NCI-H748 (cell line): ENCODE measurements at regions not wholly inside any gene's neighbourhood (a gene's known extent, or its start where the extent isn't known, plus 50 kb on each side); places are given as distances from the start of the nearest gene placed in this dataset.

Source experiments
- DNase-seq: peaks from one replicate; lab custom pipeline; 2025; ENCODE audit not compliant: unreplicated experiment; lab: John Stamatoyannopoulos, UW

DNA sequence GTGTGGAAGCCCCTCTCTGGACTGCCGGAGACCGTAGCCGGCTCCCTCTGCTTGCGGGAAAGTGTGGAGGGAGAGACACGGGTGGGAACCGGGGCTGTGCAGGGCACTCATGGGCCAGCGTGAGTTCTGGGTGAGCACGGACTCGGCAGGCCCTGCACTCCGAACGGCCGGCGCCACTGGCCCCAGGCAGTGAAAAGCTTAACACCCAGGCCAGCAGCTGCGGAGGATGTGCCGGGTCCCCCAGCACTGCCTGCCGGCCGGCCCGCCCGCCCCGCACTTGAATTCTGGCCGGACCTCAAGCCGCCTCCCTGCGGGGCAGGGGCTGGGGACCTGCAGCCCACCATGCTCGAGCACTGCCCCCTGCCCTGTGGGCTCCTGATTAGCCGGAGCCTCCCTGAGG is 147.0 kb downstream of the FGF9 start:
- no peak for DNase-seq

DNA sequence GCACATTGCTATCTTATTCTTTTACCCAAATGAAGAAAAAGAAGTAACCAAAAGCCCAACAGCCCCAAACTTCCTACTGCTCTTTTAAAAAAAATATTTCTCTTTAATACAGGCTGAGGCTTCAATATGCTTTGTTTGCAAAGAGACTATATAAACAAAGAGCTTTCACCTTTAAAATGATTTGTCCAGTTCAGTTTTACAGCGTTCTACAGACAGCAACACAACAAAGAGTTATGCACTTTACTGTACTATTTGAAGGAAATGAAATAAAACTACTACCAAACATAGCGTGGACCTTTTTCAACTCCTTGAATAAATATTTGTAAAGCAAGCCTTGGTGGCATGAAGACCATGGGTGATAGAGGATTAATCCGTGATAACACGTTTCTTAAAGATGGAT is 151.2 kb downstream of the FGF9 start:
- DNase-seq: no peak

DNA sequence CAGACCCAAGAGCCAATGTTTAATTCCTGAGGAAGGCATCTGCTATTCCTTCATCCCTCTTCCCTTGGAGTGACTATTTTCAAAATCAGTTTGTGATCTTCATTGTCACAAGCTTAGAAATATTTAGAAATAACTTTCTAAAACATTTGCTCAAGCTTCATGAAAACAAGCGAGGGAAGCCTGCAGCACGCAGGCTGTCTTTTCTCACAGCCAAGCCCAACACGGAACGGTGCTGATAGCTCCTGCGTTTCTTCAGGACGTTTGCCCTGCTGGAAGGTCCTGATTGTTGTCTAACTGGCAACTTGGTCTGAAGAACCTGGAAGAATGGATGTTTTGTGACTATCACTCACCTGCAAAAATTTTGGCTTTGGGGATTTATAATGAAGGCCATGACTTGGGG is 152.5 kb downstream of the FGF9 start:
- no peak for DNase-seq

DNA sequence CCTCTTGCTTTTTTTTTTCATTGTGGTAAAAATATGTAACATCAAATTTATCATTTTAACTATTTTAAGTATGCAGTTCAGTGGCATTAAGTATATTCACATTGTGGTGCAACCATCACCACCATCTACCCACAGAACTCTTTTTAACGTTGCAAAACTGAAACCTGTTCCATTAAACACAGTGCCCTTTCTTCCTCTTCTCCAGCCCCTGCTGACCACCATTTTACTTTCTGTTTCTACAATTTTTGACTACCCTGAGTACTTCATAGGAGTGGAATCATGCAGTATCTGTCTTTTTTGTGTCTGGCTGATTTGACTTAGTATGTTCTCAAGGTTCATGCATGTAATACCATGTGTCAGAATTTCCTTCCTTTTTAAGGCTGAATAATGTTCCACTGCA is 153.1 kb downstream of the FGF9 start:
- no peak for DNase-seq

DNA sequence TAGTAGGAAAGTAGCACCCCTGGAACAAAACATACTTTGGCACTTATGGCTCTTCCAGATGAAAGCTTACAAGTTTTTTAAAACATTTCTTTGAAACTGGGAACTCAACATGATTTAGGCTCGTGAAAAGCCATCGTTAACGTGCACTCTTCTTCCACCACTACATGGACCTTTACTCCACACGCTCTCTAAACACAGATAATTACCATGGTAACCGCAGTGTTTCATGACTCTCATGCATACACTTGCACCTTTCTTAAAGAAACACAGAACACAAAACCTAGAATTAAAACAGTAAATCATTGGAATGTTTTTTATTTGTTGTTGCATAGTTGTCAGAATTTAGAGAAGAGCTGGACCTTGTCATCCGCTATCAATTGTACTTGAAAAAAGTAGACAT is 154.3 kb downstream of the FGF9 start:
- DNase-seq: no peak

DNA sequence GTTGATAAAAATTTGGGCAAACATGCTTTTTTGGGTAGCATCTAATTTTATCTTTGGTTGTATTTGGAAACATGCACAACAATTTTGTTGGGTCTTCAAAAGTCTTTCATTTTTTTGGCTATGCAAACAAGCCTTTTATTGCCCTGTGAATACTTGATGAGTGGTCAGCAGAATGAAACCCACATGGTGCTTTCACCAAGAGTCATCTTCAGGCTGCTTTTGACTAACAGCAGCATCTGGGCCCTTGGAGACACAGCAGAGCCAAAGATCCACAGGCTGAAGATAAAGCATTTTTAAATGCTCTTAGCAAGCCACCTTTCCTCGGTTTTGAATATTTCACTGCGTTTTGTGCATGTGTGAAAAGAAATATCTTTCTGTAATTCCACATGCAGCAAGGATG is 154.9 kb downstream of the FGF9 start:
- no peak for DNase-seq

DNA sequence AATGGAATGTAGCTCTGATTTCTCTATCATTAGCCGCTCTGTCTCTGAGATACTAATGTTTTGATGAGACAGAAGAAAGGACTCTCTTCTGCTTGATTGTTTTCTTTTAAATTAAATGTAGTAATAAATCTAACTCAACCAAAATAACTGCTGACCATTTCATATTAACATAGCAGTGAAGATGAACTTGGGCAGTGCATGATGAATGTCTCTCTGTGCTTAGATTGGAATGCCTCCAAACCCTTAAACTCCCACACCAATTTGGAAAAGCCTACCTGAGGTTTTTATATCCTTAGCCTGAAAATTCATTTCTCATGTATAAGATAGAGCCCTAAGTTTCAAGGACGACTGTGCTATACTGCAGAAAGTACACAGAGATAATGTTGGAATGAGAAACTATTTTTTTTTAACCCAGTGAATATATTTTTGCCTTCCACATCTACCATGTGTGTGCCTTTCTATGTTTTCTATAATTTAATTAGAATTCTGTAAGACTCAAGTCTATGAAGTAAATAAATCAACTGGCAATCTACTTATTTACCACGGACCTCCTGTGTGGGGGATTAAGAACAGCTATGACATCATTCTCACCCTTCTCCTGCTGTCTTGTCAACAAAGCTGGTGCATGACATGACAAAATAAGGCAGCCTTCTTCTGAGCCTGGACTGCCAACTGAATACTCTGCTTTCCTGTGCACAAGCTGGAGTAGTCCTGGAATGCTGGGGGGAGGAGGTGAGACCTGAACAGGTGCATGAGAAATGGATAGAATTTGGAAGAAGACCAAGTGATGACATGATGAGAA is 155.5 kb downstream of the FGF9 start:
- peak; percentile 32 for DNase-seq

DNA sequence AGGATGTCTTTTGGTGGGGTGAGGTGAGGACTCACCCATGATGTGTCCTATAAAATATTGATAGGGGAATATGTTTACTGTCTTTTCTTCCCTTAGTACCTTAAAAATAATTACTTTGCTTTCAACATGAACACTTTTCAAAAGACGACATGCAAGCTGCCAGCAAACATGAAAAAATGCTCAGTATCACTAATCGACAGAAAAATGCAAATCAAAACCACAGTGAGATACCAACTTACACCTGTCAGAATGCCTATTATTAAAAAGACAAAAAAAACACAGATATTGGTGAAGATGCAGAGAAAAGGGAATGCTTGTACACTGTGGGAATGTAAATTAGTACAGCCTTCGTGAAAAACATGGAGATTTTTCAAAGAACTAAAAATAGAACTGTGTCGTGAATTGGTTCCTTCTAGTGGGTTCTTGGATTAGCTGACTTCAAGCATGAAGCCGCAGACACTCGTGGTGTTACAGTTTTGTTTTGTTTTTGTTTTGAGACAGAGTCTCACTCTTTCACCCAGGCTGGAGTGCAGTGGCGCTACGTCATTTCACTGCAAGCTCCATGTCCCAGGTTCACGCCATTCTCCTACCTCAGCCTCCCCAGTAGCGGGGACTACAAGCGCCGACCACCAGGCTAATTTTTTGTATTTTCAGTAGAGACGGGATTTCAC is 160.9 kb downstream of the FGF9 start:
- DNase-seq: no peak

DNA sequence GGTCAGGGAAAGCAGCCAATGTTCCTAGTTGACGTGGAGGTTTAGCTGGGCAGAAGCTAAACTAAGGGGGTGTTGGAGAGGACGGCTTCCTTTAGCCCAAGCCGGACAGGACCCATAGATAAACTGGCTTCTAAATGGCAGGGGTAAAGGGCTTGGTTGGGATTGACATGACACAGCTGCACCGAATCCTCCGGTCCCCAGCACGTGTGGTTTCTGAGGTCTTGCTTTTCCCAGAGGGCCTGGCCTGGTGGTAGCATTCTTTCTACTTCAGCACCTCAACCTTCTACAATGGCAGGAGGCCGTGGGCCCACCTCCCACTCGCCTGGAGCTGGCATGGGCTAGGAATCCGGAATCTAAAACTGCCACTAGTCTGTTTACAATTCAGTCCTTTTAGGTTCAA is 163.0 kb downstream of the FGF9 start:
- DNase-seq: no peak

DNA sequence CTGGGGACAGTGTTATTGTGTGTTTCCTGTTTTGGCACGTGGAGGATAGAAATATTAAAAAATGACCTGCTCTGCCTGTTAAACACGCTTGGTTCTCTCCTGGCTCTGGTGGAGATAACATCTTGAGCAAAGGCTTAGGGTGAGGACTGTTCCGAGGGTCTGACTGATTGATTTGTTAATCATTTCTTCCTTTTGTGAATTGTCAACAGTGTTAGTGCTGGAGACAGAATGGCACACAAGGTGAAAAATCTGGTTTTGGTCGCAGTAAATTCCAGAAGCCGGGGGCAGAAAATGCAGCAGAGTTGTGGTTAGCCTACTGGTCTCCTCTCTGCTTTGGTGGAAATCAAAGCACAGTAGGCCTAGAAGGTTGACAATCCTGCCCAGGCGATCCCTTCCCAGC is 163.6 kb downstream of the FGF9 start:
- DNase-seq: no peak

DNA sequence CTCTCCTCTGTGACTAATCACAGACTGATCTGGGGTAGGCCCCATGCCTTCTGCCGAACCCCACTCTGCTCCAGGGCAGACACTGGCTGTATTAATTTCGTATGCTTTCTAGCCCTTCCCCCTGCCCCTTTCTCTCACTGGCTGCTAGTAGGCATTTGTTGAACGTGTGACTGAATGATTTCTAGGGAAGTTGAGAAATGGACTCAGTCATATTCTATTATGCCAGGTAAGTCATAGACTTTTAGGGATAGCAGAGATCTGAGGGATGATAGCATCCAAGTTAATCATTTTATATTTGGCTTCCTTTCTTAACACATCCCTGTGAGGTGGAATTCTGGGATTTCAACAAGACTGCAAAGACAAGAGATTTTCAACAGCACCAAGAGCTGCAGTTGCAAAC is 166.4 kb downstream of the FGF9 start:
- no peak for DNase-seq

DNA sequence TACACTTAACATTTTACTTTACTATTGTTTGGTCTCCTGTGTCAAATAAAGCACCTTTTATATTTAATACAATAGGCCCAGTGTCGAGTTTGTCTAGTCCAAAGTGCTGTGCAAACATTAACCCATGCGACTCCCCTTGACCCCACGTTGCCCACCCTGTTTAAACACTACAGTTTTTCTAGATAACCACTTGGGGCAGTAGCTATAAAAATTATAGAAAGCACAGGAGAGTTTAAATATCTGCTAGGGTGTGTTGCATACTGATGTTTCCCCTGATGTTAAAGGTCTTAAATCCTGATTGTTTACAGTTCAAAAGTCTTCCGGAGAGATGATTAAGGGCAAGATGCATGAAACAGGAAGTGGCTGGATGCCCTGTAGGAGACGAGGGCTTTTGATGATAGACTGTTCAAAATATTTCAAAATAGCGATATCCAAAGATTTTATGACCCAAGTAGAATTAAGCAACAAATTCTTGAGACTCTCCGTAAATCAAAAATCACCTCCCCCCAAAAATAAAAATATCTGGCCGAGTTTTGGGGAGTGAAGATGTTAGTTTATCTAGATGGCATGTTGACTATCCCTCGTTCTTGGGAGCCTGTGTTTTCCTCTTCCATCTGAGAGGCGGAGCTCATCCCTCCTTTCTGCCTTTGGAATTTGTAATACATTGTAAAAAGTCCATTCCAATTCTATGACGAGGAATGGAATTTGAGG is 167.1 kb downstream of the FGF9 start:
- peak; percentile 96 for DNase-seq

DNA sequence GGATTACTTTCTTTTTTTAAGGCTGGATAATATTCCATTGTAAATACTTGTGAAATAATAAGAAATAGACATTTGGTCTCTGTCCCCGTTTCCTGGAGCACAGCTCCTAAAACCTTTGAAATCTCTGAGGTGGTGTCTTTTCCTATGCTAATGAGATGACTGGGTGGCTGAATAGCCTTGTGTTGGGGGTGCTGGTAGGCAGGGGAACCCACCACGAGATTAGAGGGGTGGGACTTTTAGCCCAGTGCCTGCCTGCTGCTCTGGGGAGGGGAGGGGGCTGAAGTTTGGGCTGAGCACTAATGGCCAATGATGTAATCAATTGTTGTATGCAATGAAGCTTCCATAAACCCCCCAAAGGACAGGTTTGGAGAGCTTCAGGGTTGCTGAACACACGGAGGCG is 175.7 kb downstream of the FGF9 start:
- no peak for DNase-seq

DNA sequence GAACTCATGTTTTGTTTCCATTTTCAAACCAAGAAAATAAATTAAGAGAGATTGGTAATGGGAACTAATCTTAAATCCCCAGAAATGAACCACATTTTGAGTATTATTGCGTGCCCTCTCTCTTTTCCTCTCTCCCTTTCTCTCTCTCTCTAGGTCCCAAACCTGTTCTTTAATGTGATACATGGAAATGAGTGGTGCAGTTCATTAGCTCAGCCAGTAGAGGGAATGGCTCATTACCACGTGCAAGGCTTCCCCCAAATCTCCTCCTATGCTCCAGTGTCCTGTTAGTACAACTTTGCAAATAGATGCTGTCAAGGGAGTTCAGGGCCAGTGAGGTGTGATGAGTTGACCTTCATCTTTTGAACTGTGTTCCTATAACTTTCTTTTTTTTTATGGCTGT is 178.4 kb downstream of the FGF9 start:
- peak; percentile 74 for DNase-seq

DNA sequence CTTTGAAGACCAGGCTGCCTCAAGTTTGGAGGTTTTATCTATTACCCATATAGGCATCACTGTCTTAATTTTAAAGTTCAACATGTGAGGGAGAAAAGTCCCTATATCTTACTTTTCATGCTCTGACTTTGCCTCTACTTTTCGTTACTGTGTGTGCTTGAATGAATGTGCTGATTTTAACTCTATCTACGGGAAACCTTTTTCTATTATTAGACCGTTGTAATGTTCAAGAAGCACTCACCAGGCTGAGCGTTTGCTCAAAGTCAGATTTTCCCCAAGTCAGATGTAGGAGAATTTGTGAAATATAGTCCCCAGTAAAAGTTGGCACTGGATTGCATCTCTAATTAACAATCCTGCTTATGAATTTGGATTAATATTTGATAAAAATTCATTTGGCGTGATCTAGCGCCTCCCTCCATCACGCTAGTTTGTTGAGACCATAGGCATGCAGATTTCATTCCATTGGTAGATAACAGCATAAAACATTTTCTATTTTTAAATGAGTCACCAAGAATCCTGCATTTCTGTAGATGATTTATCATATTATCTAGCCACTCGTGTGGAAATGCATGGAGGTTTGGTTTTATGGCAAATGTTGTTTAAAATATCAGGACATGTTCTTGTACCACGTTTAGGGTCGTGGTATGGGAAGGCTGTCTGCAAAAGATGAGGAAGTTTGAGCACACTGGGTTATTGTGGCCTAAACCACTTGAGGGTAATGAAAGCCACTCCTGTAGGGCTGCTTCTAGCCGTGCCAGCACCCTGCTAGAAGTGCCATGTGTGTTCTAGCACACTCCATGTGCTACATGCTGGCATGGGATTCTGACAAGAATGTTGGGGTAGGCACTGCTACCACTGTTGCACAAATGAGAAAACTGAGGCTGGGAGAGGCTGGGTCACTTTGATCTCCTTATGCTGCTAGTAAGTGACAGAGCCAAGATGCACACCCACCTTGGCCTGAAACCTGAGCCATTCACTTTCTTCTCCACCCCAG is 179.4 kb downstream of the FGF9 start:
- DNase-seq: no peak

DNA sequence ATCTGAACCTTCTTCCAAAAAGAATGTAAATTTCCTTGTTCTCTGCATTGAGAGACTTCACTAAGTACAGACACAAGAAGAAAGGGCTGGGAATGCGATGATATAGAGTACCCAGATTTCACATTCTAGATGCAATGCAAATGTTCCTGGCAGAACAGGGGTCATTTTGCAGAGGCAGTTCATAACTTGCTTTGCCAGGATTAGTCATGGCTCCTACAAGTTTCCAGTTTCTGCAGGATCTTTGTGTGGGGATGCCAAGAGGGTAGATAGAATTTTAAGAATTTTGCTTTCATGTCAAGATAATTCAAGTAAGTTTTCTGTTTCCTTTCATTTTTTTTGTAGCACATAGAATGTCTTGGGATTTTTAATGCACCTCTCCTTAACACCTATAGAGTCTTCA is 181.2 kb downstream of the FGF9 start:
- DNase-seq: no peak

DNA sequence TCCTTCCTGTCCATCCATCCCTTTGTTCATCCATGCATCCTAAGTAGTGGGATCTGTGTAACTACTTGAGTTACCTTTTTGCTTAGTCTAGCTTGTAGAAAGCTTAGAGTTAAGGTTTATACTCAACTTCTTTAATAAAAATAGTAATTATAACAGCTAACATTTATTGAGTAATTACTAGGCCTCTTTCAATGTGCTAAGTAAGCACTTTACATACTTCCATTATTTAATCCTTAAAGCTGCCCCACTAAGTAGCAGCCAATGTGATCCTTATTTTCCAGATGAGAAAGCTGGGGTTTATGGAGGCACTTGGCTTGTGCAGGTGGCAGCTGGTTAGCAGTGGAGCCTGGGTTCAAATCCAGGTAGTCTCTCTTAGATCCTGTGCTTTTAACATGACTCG is 182.9 kb downstream of the FGF9 start:
- DNase-seq: no peak

DNA sequence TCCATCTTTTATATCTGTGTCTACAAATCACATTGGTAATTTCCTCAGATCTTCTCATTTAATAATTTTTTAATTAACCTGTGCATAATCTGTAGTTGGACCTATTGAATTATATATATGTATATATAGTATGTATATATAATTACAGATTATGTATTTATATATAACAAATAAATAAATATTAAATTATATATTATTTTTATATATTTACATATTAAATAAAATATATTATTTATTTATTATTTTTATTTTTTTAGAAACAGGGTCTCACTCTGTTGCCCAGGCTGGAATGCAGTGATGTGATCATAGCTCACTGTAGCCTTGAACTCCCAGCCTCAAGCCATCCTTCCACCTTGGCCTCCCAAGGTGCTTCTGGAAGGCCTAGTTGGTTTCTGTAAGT is 197.9 kb downstream of the FGF9 start:
- DNase-seq: no peak

DNA sequence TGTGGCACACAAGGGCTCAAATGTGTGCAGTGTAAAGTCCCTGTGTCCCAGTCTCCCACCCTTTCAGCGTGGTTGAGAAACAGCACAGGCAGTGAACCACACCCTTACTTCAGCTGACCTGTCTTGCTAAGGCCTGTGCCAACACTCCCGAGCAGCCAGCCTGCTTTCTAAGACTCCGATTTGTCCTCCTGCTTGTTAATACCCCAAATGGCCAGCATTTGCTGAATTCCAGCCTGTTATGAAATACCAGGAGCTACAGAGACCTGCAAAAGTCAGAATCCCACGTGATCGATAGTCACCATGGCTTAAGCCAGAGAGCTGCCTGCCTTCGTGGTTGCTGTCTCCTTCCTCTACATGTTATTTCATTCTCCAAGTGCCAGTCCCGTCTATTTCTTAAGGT is 200.5 kb downstream of the FGF9 start:
- no peak for DNase-seq

DNA sequence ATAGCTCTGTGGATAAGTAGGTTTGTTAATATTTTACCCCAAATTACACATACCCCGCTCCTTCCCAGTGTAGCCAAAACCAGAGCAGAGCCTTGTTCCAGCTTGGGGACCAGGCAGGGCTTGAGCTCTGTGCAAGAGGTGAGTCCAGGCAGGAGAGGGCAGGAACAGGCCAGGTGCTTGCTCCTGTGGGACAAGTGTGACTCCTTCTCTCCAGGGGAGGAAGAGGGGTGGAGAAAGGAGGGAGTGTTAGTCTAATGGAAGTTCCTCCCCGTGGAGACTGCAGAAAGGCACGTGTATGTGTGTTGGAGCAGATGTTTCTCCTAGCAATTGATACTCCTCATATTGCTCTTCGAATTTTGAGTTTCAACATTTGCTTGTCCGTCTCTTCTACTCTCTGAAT is 201.0 kb downstream of the FGF9 start:
- DNase-seq: no peak

DNA sequence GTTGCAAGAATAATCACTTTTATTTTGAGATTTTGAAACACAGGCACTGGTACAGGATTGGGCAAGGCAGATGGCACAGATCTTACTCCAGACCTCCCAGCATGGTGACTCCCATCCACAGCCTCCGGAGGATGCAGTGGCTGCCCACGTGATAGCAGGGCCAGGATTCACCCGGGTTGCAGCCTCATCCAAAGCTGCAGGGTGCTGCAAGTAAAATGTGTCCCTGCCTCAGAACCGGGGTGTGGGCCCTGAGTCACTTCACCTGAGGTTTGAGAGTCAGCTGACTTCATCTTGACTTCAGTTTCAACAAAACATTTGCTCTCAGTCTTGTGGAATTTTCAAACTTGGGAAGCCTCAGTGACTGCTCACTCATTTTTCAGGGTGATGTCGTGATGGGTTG is 201.9 kb downstream of the FGF9 start:
- DNase-seq: no peak
